ENCODE measurements at regions not wholly inside any gene's neighbourhood (a gene's known extent, or its start where the extent isn't known, plus 50 kb on each side); places are given as distances from the start of the nearest gene placed in this dataset.

GRCh38 chr3:154886437-154886836 lies 193.7 kb upstream of the MME start:
- Histone ChIP-seq H3K4me2 (ENCODE audit: low read length, poor library complexity, severe bottlenecking) (no peak overlapping the region), H2AFZ (ENCODE audit: low read depth, low read length) (no peak overlapping the region), H3K18ac (ENCODE audit: low read depth in 1 of 2, low read length in 2 of 2) (no peak overlapping the region), H3K4me1 (ENCODE audit: control insufficient read depth, insufficient read depth, low read depth, low read length) (no peaks in the 10 kb centered on the region), H3K9me3 (ENCODE audit: control insufficient read depth, low read length) (peaks cover 10% of the 10 kb centered on the region), H2BK5ac (ENCODE audit: low read depth, low read length, poor library complexity, severe bottlenecking) (no peak overlapping the region), H3K79me1 (replicated peaks; ENCODE audit: low read length, poor library complexity, severe bottlenecking) (no peaks in the 10 kb centered on the region), H2BK120ac (ENCODE audit: low read depth, low read length) (no peak overlapping the region), H3K36me3 (ENCODE audit: control insufficient read depth in 1 of 2, insufficient read depth in 2 of 2, low read depth in 1 of 2, low read length in 2 of 2) (peaks cover 0 to 2% of the 10 kb centered on the region in 2 experiments), H2AK5ac (ENCODE audit: low read length, severe bottlenecking) (no peak overlapping the region), H4K91ac (ENCODE audit: low read length) (no peak overlapping the region), H2BK15ac (ENCODE audit: low read depth, poor library complexity, severe bottlenecking) (no peak overlapping the region), H3K23ac (ENCODE audit: low read length in 2 of 2) (no peak overlapping the region), H3K4me3 (ENCODE audit: insufficient read depth in 1 of 2, low read depth in 1 of 2, low read length in 2 of 2) (no peak overlapping the region), H3K27ac (ENCODE audit: low read length, poor library complexity, severe bottlenecking) (peak overlapping the region; percentile 77), H3K9ac (ENCODE audit: low read length) (peak overlapping the region; percentile 75), H4K8ac (ENCODE audit: low read length) (no peak overlapping the region), H2BK12ac (ENCODE audit: low read length in 2 of 2) (no peak overlapping the region), H3K27me3 (ENCODE audit: control insufficient read depth in 1 of 2, insufficient read depth in 1 of 2, low read length in 2 of 2) (no peaks in the 10 kb centered on the region), H3K14ac (ENCODE audit: low read length in 2 of 2) (no peak overlapping the region), H3K4ac (ENCODE audit: low read depth in 1 of 2, low read length in 2 of 2) (no peak overlapping the region)
- 0% methylated on average over 2 of the region's 3 CpGs for WGBS
- peak; percentile 99 for DNase-seq

GRCh38 chr3:154885418-154885817 lies 194.7 kb upstream of the MME start:
- H2BK5ac ChIP-seq (ENCODE audit: low read depth, low read length, poor library complexity, severe bottlenecking): no peak overlapping the region

GRCh38 chr3:154884952-154885351 lies 195.2 kb upstream of the MME start:
- no peak overlapping the region for H3K4me3 ChIP-seq (ENCODE audit: insufficient read depth in 1 of 2, low read depth in 1 of 2, low read length in 2 of 2)
- H4K8ac ChIP-seq (ENCODE audit: low read length): no peak overlapping the region
- peaks cover 0 to 2% of the 10 kb centered on the region in 2 experiments for H3K36me3 ChIP-seq (ENCODE audit: control insufficient read depth in 1 of 2, insufficient read depth in 2 of 2, low read depth in 1 of 2, low read length in 2 of 2)
- H3K79me1 ChIP-seq (replicated peaks; ENCODE audit: low read length, poor library complexity, severe bottlenecking): no peaks in the 10 kb centered on the region
- H2BK120ac ChIP-seq (ENCODE audit: low read depth, low read length): no peak overlapping the region
- H3K4me2 ChIP-seq (ENCODE audit: low read length, poor library complexity, severe bottlenecking): no peak overlapping the region
- no peak overlapping the region for H4K91ac ChIP-seq (ENCODE audit: low read length)
- H3K18ac ChIP-seq (ENCODE audit: low read depth in 1 of 2, low read length in 2 of 2): no peak overlapping the region
- H2BK5ac ChIP-seq (ENCODE audit: low read depth, low read length, poor library complexity, severe bottlenecking): no peak overlapping the region
- no peak overlapping the region for H3K14ac ChIP-seq (ENCODE audit: low read length in 2 of 2)
- H3K23ac ChIP-seq (ENCODE audit: low read length in 2 of 2): no peak overlapping the region
- no peak overlapping the region for H2BK15ac ChIP-seq (ENCODE audit: low read depth, poor library complexity, severe bottlenecking)
- no peak overlapping the region for H2AFZ ChIP-seq (ENCODE audit: low read depth, low read length)
- peak; percentile 26 for DNase-seq
- H3K4me1 ChIP-seq (ENCODE audit: control insufficient read depth, insufficient read depth, low read depth, low read length): no peaks in the 10 kb centered on the region
- no peak overlapping the region for H2BK12ac ChIP-seq (ENCODE audit: low read length in 2 of 2)
- no peaks in the 10 kb centered on the region for H3K27me3 ChIP-seq (ENCODE audit: control insufficient read depth in 1 of 2, insufficient read depth in 1 of 2, low read length in 2 of 2)
- H3K27ac ChIP-seq (ENCODE audit: low read length, poor library complexity, severe bottlenecking): no peak overlapping the region
- H2AK5ac ChIP-seq (ENCODE audit: low read length, severe bottlenecking): no peak overlapping the region
- H3K9ac ChIP-seq (ENCODE audit: low read length): no peak overlapping the region
- no peak overlapping the region for H3K4ac ChIP-seq (ENCODE audit: low read depth in 1 of 2, low read length in 2 of 2)
- H3K9me3 ChIP-seq (ENCODE audit: control insufficient read depth, low read length): peaks cover 13% of the 10 kb centered on the region

More at GRCh38 chr3:154885418-154885817, 194.7 kb upstream of the MME start:
- H3K4me2 ChIP-seq (ENCODE audit: low read length, poor library complexity, severe bottlenecking): no peak overlapping the region
- no peaks in the 10 kb centered on the region for H3K79me1 ChIP-seq (replicated peaks; ENCODE audit: low read length, poor library complexity, severe bottlenecking)
- no peak overlapping the region for H3K4ac ChIP-seq (ENCODE audit: low read depth in 1 of 2, low read length in 2 of 2)
- H3K4me3 ChIP-seq (ENCODE audit: insufficient read depth in 1 of 2, low read depth in 1 of 2, low read length in 2 of 2): no peak overlapping the region
- no peak overlapping the region for H4K91ac ChIP-seq (ENCODE audit: low read length)
- no peak overlapping the region for H3K18ac ChIP-seq (ENCODE audit: low read depth in 1 of 2, low read length in 2 of 2)
- no peaks in the 10 kb centered on the region for H3K4me1 ChIP-seq (ENCODE audit: control insufficient read depth, insufficient read depth, low read depth, low read length)
- H2BK120ac ChIP-seq (ENCODE audit: low read depth, low read length): no peak overlapping the region
- no peak for DNase-seq
- H3K27ac ChIP-seq (ENCODE audit: low read length, poor library complexity, severe bottlenecking): no peak overlapping the region
- no peak overlapping the region for H2AFZ ChIP-seq (ENCODE audit: low read depth, low read length)
- H3K9me3 ChIP-seq (ENCODE audit: control insufficient read depth, low read length): peaks cover 13% of the 10 kb centered on the region
- no peak overlapping the region for H3K23ac ChIP-seq (ENCODE audit: low read length in 2 of 2)
- 100% methylated on average over 2 of the region's 3 CpGs for WGBS
- H3K9ac ChIP-seq (ENCODE audit: low read length): no peak overlapping the region
- no peak overlapping the region for H2AK5ac ChIP-seq (ENCODE audit: low read length, severe bottlenecking)
- H3K36me3 ChIP-seq (ENCODE audit: control insufficient read depth in 1 of 2, insufficient read depth in 2 of 2, low read depth in 1 of 2, low read length in 2 of 2): peaks cover 0 to 2% of the 10 kb centered on the region in 2 experiments
- H3K14ac ChIP-seq (ENCODE audit: low read length in 2 of 2): no peak overlapping the region
- no peak overlapping the region for H2BK15ac ChIP-seq (ENCODE audit: low read depth, poor library complexity, severe bottlenecking)
- H4K8ac ChIP-seq (ENCODE audit: low read length): no peak overlapping the region
- H2BK12ac ChIP-seq (ENCODE audit: low read length in 2 of 2): no peak overlapping the region
- H3K27me3 ChIP-seq (ENCODE audit: control insufficient read depth in 1 of 2, insufficient read depth in 1 of 2, low read length in 2 of 2): no peaks in the 10 kb centered on the region

- H3K9ac ChIP-seq (ENCODE audit: low read length): no peak overlapping the region
- no peak overlapping the region for H2AK5ac ChIP-seq (ENCODE audit: low read length, severe bottlenecking)
- no peak for DNase-seq
- no peak overlapping the region for H4K91ac ChIP-seq (ENCODE audit: low read length)
- H3K14ac ChIP-seq (ENCODE audit: low read length in 2 of 2): no peak overlapping the region
- H3K18ac ChIP-seq (ENCODE audit: low read depth in 1 of 2, low read length in 2 of 2): no peak overlapping the region
- no peaks in the 10 kb centered on the region for H3K79me1 ChIP-seq (replicated peaks; ENCODE audit: low read length, poor library complexity, severe bottlenecking)
- H3K4me3 ChIP-seq (ENCODE audit: insufficient read depth in 1 of 2, low read depth in 1 of 2, low read length in 2 of 2): no peak overlapping the region
- no peak overlapping the region for H2BK120ac ChIP-seq (ENCODE audit: low read depth, low read length)
- no peak overlapping the region for H2BK15ac ChIP-seq (ENCODE audit: low read depth, poor library complexity, severe bottlenecking)
- no peaks in the 10 kb centered on the region for H3K27me3 ChIP-seq (ENCODE audit: control insufficient read depth in 1 of 2, insufficient read depth in 1 of 2, low read length in 2 of 2)
- H2BK12ac ChIP-seq (ENCODE audit: low read length in 2 of 2): no peak overlapping the region
- no peak overlapping the region for H3K27ac ChIP-seq (ENCODE audit: low read length, poor library complexity, severe bottlenecking)
- no peaks in the 10 kb centered on the region for H3K36me3 ChIP-seq (ENCODE audit: control insufficient read depth in 1 of 2, insufficient read depth in 2 of 2, low read depth in 1 of 2, low read length in 2 of 2)
- H2BK5ac ChIP-seq (ENCODE audit: low read depth, low read length, poor library complexity, severe bottlenecking): no peak overlapping the region
- WGBS: 89% methylated on average over 7 of the region's 7 CpGs
- H3K4me2 ChIP-seq (ENCODE audit: low read length, poor library complexity, severe bottlenecking): no peak overlapping the region
- H3K9me3 ChIP-seq (ENCODE audit: control insufficient read depth, low read length): no peaks in the 10 kb centered on the region
- H3K4me1 ChIP-seq (ENCODE audit: control insufficient read depth, insufficient read depth, low read depth, low read length): no peaks in the 10 kb centered on the region
- H4K8ac ChIP-seq (ENCODE audit: low read length): no peak overlapping the region
- H3K23ac ChIP-seq (ENCODE audit: low read length in 2 of 2): no peak overlapping the region
- no peak overlapping the region for H3K4ac ChIP-seq (ENCODE audit: low read depth in 1 of 2, low read length in 2 of 2)
- H2AFZ ChIP-seq (ENCODE audit: low read depth, low read length): no peak overlapping the region
Measured at GRCh38 chr3:154875142-154875541, 205.0 kb upstream of the MME start.

Measured in mesenchymal stem cell (in vitro differentiated cells and primary cell).